LNCAP (cell line): ENCODE measurements at regions not wholly inside any gene's neighbourhood (a gene's known extent, or its start where the extent isn't known, plus 50 kb on each side); places are given as distances from the start of the nearest gene placed in this dataset.

ENCODE experiments used
- TF ChIP-seq, protein P1 (sequence below): fragments of 450-650 bp; IDR thresholded peaks from 2 replicates; pipeline ENCODE4 v1.5.1; 2017; ENCODE audit warnings: mild to moderate bottlenecking

DNA sequence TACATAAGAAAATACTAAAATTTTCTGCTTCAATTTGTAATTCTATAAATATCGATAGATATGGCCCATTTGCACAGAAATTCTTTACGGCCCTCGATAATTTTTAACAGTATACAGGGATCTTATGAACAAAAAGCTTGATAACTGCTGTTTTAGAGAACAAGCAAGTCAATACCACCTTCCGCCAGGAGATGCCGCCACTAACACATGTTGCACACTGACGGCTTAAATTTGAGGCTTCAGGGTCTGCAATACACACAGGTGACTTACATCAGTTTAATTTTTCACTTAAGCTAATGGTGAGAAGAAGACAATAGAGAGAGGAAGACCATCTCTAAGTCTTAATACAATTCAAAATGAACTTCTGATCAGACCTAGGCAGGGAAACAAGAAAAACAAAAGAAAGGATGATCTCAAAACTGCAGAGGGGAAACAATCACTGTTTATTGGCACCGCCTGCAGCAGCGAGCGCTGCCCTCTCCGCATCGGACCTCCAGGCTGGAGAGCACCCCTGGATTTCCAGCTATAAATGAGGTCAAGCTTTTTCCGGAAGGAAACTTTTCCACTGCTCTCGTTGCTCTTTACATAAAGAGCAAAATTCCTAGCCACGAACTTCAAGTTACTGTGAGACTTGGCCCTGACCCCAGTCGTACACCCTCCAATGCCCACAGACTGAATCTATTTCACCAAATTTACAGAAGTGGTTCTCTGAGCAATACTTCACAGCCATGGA lies 53.9 kb downstream of the OTOR start:
- TF ChIP-seq, protein P1, sequence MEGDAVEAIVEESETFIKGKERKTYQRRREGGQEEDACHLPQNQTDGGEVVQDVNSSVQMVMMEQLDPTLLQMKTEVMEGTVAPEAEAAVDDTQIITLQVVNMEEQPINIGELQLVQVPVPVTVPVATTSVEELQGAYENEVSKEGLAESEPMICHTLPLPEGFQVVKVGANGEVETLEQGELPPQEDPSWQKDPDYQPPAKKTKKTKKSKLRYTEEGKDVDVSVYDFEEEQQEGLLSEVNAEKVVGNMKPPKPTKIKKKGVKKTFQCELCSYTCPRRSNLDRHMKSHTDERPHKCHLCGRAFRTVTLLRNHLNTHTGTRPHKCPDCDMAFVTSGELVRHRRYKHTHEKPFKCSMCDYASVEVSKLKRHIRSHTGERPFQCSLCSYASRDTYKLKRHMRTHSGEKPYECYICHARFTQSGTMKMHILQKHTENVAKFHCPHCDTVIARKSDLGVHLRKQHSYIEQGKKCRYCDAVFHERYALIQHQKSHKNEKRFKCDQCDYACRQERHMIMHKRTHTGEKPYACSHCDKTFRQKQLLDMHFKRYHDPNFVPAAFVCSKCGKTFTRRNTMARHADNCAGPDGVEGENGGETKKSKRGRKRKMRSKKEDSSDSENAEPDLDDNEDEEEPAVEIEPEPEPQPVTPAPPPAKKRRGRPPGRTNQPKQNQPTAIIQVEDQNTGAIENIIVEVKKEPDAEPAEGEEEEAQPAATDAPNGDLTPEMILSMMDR, result peak; percentile 93

DNA sequence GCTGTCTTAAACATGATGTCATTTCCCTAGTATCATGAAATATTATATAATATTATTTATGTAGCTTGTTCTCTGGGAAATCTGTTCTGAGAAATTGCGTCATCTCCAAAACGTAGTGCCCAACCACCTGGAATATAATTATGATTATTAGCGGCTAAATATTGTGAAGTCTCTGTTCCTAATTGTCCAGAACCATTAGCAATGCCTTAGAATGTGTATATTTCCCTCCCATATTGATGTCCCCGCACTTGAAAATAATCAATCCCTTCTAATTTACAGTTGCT lies 54.4 kb downstream of the OTOR start:
- TF ChIP-seq, protein P1, result no peak

DNA sequence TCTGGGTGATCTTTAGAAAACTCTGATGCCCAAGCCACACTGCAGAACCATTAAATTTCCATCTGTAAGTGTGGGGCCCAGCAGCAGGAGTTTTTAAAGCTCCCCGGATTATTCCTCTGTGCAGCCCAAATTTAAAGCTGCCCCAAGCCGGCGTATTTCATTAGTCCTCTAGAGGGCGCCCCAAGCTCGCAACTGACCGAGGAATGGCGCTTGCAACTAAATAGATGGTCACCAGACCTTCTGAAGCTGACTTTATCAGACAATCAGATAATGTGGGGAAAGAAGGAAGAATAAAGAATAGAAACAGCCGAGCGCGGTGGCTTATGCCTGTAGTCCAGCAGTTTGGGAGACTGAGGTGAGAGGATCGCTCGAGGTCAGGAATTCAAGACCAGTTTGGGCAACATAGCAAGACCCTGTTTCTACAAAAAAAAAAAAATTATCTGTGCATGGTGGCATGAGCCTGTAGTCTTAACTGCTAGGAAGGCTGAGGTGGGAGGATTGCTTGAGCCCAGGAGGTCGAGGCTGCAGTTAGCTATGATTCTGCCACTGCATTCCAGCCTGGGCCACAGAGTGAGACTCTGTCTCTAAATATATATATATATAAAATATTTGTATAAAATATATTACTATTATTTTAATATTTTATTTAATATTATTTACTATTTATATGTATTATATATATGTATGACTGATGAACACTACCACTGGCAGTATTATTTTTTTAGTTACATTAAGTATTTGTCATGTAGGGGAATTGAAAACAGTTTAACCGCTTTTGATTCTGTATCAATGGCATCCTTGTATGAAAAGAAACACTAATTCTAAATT lies 56.0 kb downstream of the OTOR start:
- TF ChIP-seq, protein P1, result peak; percentile 85

- TF ChIP-seq, protein P1, result no peak
These were observed 56.6 kb downstream of the OTOR start for GRCh38 chr20:16804793-16805187.

DNA sequence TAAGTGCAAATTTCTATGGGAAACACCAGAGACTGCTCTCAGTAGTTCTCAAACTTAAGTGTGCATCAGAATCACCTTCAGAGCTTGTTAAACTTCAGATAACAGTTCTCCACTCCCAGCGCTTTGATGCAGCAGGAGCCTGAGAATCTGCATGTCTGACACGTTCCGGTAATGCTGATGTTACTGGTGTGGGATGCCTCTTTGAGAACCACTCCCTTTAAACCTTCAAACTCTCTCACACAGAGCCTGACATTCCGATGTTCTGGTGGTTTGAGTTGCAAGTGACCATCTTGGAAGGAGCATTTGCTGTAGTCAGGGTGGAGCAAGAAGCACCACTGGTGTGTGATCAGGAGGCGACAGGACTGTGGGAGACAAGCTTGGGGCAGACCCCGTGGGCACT lies 57.9 kb downstream of the OTOR start:
- TF ChIP-seq, protein P1, result no peak

- TF ChIP-seq, protein P1, result no peak
These were observed 58.7 kb downstream of the OTOR start for GRCh38 chr20:16806886-16807285.

- TF ChIP-seq, protein P1, result no peak
These were observed 60.6 kb downstream of the OTOR start for GRCh38 chr20:16808796-16809195.
